Progenitor cell of endocrine pancreas (in vitro differentiated cells): ENCODE measurements at regions not wholly inside any gene's neighbourhood (a gene's known extent, or its start where the extent isn't known, plus 50 kb on each side); places are given as distances from the start of the nearest gene placed in this dataset.

Source experiments
- DNase-seq: peaks from one replicate; pipeline ENCODE4 v3.0.0; 2021; ENCODE audit warnings: low spot score; ENCODE audit not compliant: unreplicated experiment
- H3K27ac Mint-ChIP-seq: 2 replicates; pipeline ENCODE4 v1.8.0; 2021; ENCODE audit warnings: mild to moderate bottlenecking, moderate library complexity, mixed read lengths
- H3K27me3 Mint-ChIP-seq: 2 replicates; pipeline ENCODE4 v1.8.0; 2021; ENCODE audit warnings: mixed read lengths
- H3K36me3 Mint-ChIP-seq: 2 replicates; pipeline ENCODE4 v1.8.0; 2022; ENCODE audit warnings: mixed read lengths; ENCODE audit not compliant: insufficient read depth
- H3K4me1 Mint-ChIP-seq: 2 replicates; pipeline ENCODE4 v1.8.0; 2021; ENCODE audit warnings: low read depth, mixed read lengths
- H3K4me3 Mint-ChIP-seq: 2 replicates; pipeline ENCODE4 v1.8.0; 2021; ENCODE audit warnings: low read depth, mild to moderate bottlenecking, moderate library complexity, mixed read lengths
- H3K9me3 Mint-ChIP-seq: 2 replicates; pipeline ENCODE4 v1.8.0; 2021; ENCODE audit warnings: low read depth, mixed read lengths
- CTCF ChIP-seq: fragments of 200-600 bp; sonication (generic); IDR thresholded peaks from one replicate; pipeline ENCODE4 v1.5.0; 2021; ENCODE audit warnings: antibody characterized with exemption, mild to moderate bottlenecking; ENCODE audit not compliant: unreplicated experiment

- no peak for DNase-seq
- no peaks in the 10 kb centered on the region for H3K9me3 Mint-ChIP-seq
- H3K27ac Mint-ChIP-seq: no peak overlapping the region
- no peak overlapping the region for H3K4me3 Mint-ChIP-seq
- no peaks in the 10 kb centered on the region for H3K4me1 Mint-ChIP-seq
- no peaks in the 10 kb centered on the region for H3K36me3 Mint-ChIP-seq
- no peaks in the 10 kb centered on the region for H3K27me3 Mint-ChIP-seq
- TF ChIP-seq CTCF: no peak
Measured at GRCh38 chr6:133673056-133673455, 215.9 kb upstream of the TCF21 start.

- Mint-ChIP-seq H3K36me3 (no peaks in the 10 kb centered on the region), H3K27ac (no peak overlapping the region), H3K4me3 (no peak overlapping the region), H3K27me3 (no peaks in the 10 kb centered on the region), H3K9me3 (no peaks in the 10 kb centered on the region), H3K4me1 (no peaks in the 10 kb centered on the region)
- TF ChIP-seq CTCF: no peak
- no peak for DNase-seq
Measured at GRCh38 chr6:133674661-133675060, 214.3 kb upstream of the TCF21 start.

GRCh38 chr6:133680994-133681393, 207.9 kb upstream of the TCF21 start:
- Mint-ChIP-seq H3K4me3 (no peak overlapping the region), H3K4me1 (no peaks in the 10 kb centered on the region), H3K27ac (no peak overlapping the region), H3K36me3 (no peaks in the 10 kb centered on the region), H3K27me3 (peaks cover 6% of the 10 kb centered on the region), H3K9me3 (no peaks in the 10 kb centered on the region)
- TF ChIP-seq CTCF: no peak
- DNase-seq: no peak

- H3K27ac Mint-ChIP-seq: no peak overlapping the region
- H3K4me3 Mint-ChIP-seq: no peak overlapping the region
- H3K4me1 Mint-ChIP-seq: no peaks in the 10 kb centered on the region
- DNase-seq: no peak
- H3K27me3 Mint-ChIP-seq: peaks cover 6% of the 10 kb centered on the region
- no peaks in the 10 kb centered on the region for H3K36me3 Mint-ChIP-seq
- no peak for TF ChIP-seq CTCF
- H3K9me3 Mint-ChIP-seq: no peaks in the 10 kb centered on the region
Measured at GRCh38 chr6:133681891-133682290, 207.0 kb upstream of the TCF21 start.

- Mint-ChIP-seq H3K27ac (no peak overlapping the region), H3K4me3 (no peak overlapping the region), H3K4me1 (no peaks in the 10 kb centered on the region)
Measured at GRCh38 chr6:133682506-133683307, 206.2 kb upstream of the TCF21 start.

More at GRCh38 chr6:133682506-133683307, 206.2 kb upstream of the TCF21 start:
- no peaks in the 10 kb centered on the region for H3K36me3 Mint-ChIP-seq
- peaks cover 6% of the 10 kb centered on the region for H3K27me3 Mint-ChIP-seq
- no peak for TF ChIP-seq CTCF
- H3K9me3 Mint-ChIP-seq: no peaks in the 10 kb centered on the region
- no peak for DNase-seq
